Adrenal gland (tissue), 5 donors: ENCODE measurements at regions not wholly inside any gene's neighbourhood (a gene's known extent, or its start where the extent isn't known, plus 50 kb on each side); places are given as distances from the start of the nearest gene placed in this dataset.

ENCODE experiments used
- POLR2A ChIP-seq, 2 donors: fragments of 450-650 bp; IDR thresholded peaks; one replicate each; pipeline ENCODE4 v1.6.1; 2017; ENCODE audit warnings: antibody characterized with exemption in 2 of 2, mild to moderate bottlenecking in 2 of 2, moderate library complexity in 1 of 2
- TF ChIP-seq, protein P1 (sequence below), 6 experiments: fragments of 450-650 bp in 4 of 6; fragments of 200-600 bp in 2 of 6; sonication (generic) in 1 of 6; IDR thresholded peaks; 1 replicate in 5 of 6; 2 replicates in 1 of 6; pipeline versions ENCODE4 v1.5.1 to v1.8.0; 2016 to 2021; ENCODE audit warnings: antibody characterized with exemption in 6 of 6, mild to moderate bottlenecking in 2 of 6, moderate library complexity in 1 of 6
- donor health status: DM: no; HTN: no; CAD: no.

DNA sequence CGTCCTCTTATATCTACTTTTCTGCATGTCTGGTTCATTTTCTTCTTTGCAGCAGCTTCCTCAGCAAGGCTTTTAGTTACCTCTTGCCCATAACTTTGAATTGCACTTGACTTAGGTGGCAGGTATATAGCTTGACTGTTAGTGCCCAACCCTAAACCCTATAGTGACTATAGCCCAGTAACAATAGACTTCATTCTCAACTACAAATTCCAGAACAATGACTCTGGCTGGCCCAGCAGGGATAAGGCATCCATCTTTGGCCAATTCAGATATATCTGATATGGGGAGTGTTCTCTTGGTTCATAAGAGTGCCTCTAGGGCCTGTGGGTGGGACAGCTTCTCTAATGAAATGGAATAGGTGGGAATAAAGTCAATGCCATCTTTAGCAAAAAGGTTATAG is 246.2 kb downstream of the DMRT2 start:
- TF ChIP-seq, protein P1, sequence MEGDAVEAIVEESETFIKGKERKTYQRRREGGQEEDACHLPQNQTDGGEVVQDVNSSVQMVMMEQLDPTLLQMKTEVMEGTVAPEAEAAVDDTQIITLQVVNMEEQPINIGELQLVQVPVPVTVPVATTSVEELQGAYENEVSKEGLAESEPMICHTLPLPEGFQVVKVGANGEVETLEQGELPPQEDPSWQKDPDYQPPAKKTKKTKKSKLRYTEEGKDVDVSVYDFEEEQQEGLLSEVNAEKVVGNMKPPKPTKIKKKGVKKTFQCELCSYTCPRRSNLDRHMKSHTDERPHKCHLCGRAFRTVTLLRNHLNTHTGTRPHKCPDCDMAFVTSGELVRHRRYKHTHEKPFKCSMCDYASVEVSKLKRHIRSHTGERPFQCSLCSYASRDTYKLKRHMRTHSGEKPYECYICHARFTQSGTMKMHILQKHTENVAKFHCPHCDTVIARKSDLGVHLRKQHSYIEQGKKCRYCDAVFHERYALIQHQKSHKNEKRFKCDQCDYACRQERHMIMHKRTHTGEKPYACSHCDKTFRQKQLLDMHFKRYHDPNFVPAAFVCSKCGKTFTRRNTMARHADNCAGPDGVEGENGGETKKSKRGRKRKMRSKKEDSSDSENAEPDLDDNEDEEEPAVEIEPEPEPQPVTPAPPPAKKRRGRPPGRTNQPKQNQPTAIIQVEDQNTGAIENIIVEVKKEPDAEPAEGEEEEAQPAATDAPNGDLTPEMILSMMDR (IDR thresholded peaks at IDR 0.05): no peak
- TF ChIP-seq POLR2A (IDR thresholded peaks at IDR 0.05): no peak
